ENCODE measurements at regions not wholly inside any gene's neighbourhood (a gene's known extent, or its start where the extent isn't known, plus 50 kb on each side); places are given as distances from the start of the nearest gene placed in this dataset.
"Not testable (repeated sequence)": the region's sequence is repeated elsewhere in the genome, so short reads cannot be mapped to it uniquely, and the experiment has no call there.

- no peak for DNase-seq
Observed at GRCh38 chr4:164617426-164617825, 136.5 kb upstream of the SMIM31 start.

GRCh38 chr4:164617911-164618310, 136.0 kb upstream of the SMIM31 start:
- DNase-seq = no peak

- no peak for DNase-seq
Observed at GRCh38 chr4:164621886-164622521, 131.9 kb upstream of the SMIM31 start.

GRCh38 chr4:164623099-164623498, 130.8 kb upstream of the SMIM31 start:
- DNase-seq = no peak

GRCh38 chr4:164639001-164639400, 114.9 kb upstream of the SMIM31 start:
- DNase-seq = no peak

- DNase-seq = no peak
Observed at GRCh38 chr4:164648151-164648848, 105.6 kb upstream of the SMIM31 start.

- DNase-seq = no peak
Observed at GRCh38 chr4:164648849-164649212, 105.1 kb upstream of the SMIM31 start.

GRCh38 chr4:164659765-164660164, 94.2 kb upstream of the SMIM31 start:
- DNase-seq = no peak

GRCh38 chr4:164676152-164676551, 77.8 kb upstream of the SMIM31 start:
- DNase-seq = not testable (repeated sequence)

- no peak for DNase-seq
Observed at GRCh38 chr4:164683040-164683439, 70.9 kb upstream of the SMIM31 start.

GRCh38 chr4:164695650-164696049, 58.3 kb upstream of the SMIM31 start:
- no peak for DNase-seq

GRCh38 chr4:164700471-164700870, 53.5 kb upstream of the SMIM31 start:
- DNase-seq = no peak

- no peak for DNase-seq
Observed at GRCh38 chr4:164701665-164702064, 52.3 kb upstream of the SMIM31 start.

Data from left hindlimb (tissue), 1 donor.